HG03565 (cell line): ENCODE measurements at regions not wholly inside any gene's neighbourhood (a gene's known extent, or its start where the extent isn't known, plus 50 kb on each side); places are given as distances from the start of the nearest gene placed in this dataset.

Experiments used
- ATAC-seq: cut with Tn5 transposase; IDR thresholded peaks from one replicate; pipeline ENCODE4 v1.9.1; 2021; ENCODE audit warnings: mild to moderate bottlenecking, moderate library complexity; ENCODE audit not compliant: unreplicated experiment

DNA sequence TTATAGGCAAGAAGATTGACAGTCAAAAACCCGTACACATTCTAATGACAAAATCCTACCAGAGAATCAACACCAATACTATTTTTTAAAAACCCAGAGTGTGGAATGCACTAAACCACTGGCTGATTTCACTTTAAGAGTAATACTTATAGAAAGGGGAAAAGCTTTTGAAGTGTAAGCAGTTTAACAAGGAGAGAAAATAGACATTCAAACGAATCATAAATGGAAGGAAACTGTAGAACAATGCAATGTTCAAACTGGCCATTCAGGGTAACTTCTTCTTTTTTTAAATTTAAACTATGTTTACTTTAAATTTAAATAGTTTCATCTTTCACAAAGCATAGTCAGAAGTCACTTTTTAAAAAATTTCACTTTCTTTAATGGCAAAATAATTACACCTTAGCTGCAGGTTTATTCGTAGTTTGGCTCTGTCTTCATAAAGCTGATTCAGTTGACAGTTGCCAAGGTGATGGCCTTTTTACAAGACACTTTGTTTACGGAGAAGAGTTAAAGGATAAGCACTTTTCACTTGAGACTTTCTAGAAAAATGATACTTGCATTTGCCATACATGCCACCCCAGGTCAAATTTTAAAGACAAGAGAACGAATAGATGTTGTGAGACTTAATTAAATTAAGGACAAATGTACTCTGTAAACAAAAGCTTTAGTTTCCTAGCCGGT is 82.4 kb upstream of the KLF3 start:
- ATAC-seq: no peak

DNA sequence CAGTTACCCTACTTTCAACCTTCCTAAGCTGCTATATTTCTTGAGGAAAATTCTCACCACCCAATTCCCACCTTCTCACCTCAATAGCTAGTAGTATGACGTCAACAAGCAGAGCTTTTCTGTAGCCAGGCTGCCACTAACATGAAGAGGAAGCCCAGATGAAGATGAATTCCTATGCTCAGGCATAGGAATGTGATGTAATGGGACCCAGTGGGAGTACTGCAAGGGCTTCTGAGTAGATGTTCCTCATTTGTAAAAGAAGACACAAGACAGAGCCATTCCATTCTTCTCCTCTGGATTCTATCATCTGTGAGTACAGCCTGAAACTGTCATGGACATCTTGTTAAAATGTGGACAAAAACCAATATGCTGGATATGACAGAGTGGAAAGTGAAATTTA is 81.6 kb upstream of the KLF3 start:
- ATAC-seq: no peak

DNA sequence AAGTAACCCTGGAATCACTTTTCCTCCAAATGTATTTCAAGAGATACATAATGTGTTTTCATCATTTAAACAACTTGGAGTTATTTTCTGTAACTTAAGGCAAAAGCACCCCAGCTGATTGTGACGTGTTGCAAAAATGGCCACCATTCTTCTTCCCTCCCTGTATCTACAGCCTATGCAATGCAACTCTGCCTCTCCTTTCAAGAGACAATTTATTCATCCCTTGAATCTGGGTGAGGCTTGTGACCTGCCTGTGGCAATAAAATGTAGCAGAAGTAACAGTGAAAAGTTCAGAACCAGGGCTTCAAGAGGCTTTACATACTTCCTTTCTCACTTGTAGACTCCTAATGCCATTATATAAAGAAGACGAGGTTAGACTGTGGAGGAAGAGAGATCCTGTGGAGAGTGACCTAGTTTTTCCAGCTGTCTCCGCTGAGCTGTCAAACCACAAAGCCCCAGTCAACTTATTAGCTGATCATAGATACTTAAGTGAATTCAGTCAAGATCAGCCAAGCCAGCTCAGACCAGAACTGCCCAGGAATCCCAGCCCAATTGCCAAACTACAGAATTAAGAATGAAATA is 81.0 kb upstream of the KLF3 start:
- no peak for ATAC-seq

DNA sequence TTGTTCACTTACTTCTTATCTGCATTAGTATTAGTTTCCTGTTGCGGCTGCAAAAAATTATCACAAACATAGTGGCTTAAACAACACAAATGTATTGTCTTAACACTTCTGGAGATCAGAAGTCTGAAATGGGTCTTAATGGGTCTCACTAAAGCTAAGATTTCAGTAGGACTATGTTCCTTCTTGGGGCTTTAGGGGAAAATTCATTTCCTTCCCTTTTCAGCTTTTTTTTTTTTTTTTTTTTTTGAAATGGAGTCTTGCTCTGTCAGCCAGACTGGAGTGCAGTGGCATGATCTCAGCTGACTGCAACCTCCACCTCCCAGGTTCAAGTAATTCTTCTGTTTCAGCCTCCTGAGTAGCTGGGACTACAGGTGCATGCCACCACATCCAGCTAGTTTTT is 78.1 kb upstream of the KLF3 start:
- ATAC-seq: no peak

DNA sequence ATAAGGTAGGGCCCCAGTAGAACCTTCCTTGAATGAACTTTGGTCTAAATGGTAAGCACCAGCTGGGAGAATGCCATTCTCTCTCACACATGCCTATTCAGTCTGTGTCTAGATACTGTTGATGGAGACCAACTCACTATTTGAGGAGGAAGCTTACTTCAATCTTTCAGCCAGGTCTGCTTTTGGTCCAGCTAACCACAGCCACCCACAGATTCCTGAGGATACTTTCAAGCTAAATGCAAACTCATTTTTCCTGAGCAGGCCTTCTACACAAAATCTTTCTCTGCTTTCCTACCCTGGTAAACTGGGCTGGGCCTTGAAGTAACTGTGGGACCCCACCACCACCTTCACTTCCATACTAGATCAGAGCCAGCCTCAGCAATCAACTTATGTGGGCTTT is 76.9 kb upstream of the KLF3 start:
- no peak for ATAC-seq

DNA sequence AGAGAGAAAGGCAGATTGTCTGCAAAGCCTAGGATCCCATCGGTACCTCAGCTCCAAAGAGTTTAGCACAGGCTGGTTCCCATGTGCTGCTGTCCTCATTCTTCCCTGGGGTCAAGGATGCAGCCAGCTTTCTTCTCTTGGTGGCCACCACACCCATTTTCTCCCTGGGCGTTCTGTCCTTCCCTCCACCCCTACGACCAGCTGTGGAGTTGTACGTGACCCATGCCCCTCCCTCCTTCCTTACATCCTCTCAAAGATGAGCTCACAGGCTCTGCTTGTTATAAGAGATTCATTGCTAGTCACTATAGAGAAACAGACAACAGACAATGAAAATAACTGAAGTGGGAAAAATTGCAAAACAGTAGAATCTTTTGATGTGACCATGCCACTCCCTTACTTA is 74.0 kb upstream of the KLF3 start:
- ATAC-seq: no peak

DNA sequence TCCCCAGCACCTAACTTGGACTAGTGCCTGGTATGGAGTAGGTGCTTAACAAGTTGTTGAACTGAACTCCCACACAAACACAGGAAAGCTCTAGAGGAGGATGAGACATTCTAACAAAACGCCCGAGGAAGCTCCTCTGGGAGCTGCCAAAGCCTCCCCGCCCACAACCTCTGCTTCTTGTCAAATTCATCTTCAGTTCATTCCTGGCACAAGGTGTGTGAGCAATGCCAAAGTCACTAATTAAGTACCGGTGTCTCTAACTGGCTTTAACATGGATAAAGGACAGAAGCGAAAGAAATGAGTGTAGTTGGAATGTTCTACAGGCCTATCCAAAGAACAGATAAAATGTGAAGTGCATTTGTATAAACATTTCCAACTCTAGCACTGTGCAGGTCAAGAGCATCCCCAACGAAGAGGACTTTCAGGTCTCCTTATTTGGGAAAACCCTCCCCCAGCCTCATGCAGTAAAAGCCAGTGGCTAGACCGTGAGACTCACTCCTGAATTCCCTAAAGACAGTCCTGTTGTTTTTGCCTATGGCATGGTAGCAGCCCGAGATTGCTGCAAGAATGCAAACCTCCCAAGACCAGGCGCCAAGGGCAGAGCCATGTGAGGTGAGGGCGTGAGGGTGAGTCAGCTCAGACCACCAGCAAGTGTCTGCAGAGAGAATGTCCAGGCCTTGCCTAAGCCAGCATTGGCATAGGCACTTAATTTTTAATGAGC is 72.2 kb upstream of the KLF3 start:
- ATAC-seq: no peak

DNA sequence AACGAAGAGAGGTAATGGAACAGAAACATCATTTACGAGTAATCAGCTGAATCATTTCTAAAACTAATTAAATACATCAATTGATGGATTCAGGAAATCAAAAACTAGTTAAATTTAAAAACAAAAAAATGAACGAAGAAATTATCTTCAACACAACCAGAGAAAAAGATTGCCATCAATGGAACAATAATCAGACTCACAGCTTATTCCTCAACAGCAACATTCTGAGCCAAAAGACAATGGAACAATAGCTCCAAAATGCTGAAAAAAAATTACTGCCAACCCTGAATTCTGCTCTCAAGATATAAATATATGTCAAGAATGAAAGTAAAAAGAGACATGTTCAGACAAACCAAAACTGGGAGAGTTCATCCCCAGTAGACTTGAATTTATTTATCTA is 65.5 kb upstream of the KLF3 start:
- ATAC-seq: no peak

DNA sequence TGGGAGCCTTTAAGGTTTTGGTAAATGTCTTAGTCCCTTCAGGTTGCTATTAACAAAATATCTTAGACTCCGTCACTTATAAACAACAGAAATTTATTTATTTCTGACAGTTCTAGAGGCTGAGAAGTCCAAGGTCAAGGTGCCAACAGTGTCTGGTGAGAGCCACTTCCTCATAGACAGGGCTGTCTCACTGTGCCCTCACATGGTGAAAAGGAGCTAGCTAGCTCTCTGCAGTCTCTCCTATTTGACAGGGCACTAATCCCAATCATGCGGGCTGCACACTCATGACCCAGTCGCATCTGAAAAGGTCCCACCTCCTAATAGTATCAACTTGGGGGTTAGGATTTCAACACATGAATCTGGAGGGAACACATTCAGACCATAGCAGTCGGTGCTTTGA is 63.4 kb upstream of the KLF3 start:
- no peak for ATAC-seq

DNA sequence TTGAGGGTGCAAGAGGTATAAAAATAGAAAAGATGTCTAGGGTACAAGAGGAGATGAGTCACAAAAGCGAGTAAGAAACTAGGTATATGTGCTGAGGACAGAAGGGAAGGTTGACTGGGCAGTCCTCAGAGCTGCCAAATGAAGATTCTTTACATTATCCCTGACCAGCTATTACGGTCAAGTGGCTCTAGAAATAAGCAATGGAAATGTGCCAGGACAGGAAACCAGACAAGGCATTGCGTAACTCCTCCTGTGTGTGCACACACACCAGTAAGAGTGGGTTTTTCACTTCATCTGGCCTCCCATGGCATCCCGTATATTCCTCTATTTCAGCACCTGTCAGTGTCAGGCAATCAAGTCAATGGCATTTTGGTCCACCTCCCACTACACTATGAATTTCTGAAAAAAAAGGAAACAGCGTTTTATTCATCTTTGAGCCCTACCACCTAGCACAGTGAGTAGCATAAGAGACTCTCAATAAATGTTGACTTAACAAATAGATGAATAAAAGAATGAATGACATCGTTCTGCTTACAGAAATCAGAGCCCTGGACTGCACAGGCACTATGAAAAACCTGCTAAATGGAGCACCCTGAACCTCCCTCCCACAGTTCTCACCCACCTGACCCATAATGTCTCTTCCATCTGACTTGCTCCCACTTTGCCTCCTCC is 62.6 kb upstream of the KLF3 start:
- no peak for ATAC-seq

DNA sequence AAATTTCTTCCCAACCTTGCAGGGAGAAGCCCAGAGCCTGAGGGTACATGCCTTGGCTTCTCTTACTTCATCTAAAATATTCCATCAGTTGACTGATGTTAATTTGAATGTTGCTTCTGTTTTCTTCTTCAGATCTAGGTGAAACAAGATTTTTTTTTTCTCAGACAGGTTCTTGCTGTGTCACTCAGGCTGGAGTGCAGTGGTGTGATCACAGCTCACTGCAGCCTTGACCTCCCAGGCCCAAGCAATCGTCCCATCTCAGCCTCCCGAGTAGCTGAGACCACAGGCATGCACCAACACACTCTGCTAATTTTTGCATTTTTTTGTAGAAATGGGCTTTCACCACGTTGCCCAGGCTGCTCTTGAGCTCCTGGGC is 62.1 kb upstream of the KLF3 start:
- ATAC-seq: no peak

DNA sequence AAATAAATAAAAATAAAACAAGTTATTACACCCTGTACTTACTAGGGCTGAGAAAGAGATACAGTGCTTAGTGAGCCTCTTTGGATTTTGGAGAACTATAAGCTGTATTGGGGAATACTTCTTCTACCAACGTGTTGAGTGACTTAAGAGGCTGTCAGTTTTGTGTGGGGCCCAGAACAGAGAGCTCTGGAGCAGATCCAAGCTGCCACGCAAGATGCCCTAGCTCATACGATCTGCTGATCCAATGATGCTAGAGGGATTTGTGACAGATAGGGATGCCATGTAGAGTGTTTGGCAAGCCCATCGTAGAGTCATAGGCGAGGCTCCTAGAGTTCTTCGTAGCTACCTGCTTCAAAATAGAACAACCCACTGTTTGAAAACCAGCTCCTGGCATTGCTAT is 60.3 kb upstream of the KLF3 start:
- no peak for ATAC-seq

DNA sequence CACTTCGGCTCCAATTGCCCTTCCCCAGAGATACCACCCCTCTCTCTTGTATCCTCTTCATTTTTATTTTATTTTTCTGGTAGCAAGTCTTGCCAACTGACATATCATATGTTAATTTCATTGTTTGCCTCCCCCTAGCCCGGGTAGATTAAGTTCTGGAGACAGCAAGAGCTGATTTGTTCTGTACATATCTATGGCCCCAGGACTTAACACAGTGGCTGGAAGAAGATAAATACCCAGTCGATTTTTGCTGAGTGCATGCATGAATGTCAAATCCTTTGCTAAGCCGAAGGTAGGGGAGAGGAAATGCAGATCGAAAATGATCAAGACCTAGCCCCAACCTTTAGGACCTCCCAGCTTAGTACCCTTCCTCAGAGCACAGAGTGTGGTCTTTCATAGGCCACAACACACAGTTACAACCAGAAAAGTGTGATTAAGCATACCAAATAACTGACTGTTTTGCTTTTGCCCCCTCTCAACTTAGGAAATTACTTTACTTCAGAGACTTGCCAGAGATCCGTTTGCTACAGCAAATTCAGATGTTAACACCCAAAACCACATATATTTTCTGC is 58.7 kb upstream of the KLF3 start:
- ATAC-seq: no peak

DNA sequence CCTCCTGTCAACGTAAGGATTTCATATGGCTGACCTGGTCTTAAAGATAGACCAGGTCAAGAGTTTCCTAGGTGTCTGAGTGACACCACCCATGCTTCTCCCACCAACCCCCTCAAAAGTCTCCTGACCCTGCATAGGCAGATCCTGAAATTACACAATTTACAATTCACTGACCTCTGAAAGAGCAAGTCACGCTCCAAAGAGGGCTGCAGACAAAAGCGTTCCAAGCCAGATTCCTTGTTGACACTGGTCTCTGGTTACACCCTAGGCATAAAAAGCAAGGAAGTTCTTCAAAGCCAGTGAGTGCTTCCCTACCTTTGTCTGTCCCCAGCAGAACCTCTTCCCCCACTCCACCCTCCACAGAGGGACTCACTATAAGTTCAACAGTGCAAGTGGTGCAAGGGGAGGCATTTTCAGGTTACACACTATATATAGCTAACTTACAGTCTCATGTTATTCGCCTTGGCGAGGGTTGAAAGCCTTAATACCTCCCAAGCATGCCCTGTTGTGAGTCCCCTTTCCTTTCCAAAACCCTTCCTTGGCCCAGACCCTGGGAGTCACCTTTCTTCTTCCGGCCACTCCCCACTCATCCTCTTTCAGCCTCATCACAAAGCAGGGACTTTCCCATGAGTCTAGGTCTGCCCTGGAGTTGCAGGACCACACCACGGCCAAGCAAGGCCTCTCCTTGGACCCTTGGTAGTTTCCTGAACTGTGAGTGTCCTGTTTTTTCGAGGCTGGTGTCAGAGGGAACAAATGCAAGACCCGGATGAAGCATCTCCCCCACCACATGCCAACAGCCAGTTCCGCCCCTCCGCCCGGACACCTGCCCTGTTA is 58.0 kb upstream of the KLF3 start:
- ATAC-seq: no peak

DNA sequence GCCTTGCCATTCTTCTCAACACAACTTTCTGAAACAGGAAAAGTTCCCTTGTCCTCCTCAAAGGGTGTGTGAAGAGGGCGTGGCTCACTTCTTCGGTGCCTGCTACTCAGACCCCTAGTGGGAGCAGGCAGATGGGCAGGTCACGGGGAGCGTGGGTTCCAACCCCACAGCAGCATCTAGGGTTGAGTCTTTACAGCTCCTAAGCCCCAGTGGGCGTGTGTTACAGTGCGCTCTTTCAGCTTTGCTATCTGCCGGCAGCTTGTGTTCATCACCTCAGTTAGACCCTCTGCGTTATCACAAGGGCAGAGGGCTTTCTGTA is 57.5 kb upstream of the KLF3 start:
- ATAC-seq: no peak

DNA sequence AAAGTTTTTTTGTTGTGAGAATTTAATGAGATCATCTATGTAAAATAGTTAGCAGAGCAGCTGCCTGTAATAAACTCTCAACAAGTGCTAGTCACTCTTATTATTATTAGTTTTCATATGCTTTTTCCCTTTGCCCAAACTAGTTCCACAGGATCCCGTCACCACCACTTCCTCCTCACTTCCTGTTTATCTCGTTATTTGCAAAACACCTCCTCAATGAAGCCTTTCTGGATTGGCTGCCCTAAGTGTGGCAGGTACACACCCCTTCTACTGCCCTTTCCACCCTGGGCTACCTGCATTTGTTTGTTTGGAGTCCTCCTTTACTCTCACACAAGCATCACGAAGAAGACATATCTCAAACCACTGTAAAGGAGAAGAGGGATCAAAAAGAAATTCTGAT is 54.4 kb upstream of the KLF3 start:
- no peak for ATAC-seq

DNA sequence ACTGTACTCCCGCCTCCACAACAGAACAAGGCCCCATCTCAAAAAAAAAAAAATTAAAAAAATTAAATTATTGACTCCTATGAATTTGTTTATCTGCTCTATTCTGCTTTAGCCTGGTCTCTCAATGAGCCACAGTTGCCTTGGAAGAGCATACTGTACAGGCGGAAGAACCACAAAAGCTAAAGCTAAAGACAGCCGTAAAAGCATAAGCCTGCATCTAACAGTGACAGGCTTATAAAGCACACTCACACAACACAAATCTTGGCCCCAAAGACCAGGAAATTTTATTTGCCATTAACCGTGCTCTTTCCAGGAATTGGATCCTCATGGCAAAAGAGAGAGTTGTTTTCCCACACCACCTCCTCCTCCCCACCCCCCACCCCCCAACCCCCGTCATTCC is 53.5 kb upstream of the KLF3 start:
- no peak for ATAC-seq

DNA sequence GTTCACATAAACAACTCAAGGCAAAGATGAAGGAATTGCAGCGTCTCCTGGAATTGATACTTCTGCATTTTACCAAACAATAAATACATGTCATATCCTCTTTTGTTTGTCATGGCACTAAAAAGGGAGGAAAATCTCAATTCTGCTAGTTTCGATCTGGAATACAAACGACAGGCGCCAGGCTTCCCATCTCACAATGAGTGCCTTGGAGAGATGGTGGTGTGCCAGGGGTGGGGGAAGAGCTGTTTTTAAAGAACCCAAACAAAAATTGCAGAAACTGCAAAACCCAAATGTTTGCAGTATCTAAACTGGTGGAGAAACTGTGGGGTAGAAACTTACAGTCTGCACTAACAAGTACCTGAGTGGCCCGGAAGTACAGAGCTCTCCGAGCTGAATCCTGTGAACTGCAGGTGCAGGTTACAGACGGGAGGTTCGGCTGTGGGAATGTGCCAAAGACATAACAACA is 53.0 kb upstream of the KLF3 start:
- no peak for ATAC-seq

DNA sequence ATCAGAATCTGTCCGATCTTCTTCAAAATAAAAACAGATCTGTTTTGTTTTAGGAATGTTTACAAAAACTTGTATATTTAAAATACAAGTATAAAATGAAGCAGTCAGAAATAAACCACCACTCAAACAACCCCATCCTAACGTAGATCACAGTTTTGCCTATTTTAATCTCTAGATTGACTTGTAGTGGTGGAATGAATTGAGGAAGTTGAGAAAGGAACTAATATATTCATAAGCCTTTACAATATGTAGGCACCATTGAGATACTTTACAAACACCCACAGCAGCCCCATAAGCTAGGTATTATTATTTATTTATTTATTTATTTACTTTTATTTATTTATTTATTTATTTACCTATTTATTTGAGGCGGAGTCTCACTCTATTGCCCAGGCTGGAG is 52.3 kb upstream of the KLF3 start:
- ATAC-seq: no peak

DNA sequence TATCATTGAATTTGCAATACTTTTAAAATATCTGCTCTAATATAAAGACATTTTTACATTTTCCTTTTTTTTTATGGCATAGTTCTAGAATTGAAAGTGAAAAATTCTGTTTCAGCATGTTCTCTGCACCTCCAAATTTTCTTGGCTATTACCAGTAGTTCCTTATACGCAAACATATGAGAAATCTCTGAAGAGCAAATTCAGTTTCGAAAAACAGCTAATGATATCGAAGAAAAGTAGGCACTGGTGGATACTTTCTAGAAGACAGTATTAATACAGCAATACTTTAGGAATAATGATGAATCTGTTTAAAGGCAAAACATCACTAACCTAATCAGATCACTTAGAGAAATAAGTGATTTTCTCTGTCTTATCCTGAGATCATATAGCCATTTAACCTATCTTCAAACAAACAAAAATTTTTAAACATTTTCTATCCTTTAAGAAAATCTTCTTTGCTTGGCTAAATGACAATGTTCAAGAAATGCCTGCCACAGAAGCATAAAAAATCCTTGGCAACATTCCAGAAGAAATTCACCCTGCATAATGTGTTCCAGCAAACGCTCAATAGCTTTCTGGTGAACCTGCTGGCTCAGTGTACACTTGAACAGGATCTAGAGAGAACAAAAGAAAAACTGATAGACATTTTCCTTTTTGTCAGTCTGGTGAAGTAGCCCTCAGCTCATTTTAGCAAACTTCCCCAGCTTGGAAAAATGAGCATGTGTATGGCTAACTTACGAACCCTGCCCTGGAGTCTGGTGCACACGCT is 51.2 kb upstream of the KLF3 start:
- no peak for ATAC-seq
